GM12873 (cell line): ENCODE measurements at regions not wholly inside any gene's neighbourhood (a gene's known extent, or its start where the extent isn't known, plus 50 kb on each side); places are given as distances from the start of the nearest gene placed in this dataset.

Experiments used
- CTCF ChIP-seq: IDR thresholded peaks from 2 replicates; pipeline ENCODE4 v1.5.1; 2012; ENCODE audit warnings: low read depth, mild to moderate bottlenecking, moderate library complexity, low read length, control low read depth; ENCODE audit not compliant: insufficient read depth; ENCODE audit errors: missing control alignments

- TF ChIP-seq CTCF, result no peak
Observed at GRCh38 chr7:113292105-113292504, 173.8 kb upstream of the SMIM30 start.

- no peak for TF ChIP-seq CTCF
Observed at GRCh38 chr7:113291058-113291457, 172.7 kb upstream of the SMIM30 start.

DNA sequence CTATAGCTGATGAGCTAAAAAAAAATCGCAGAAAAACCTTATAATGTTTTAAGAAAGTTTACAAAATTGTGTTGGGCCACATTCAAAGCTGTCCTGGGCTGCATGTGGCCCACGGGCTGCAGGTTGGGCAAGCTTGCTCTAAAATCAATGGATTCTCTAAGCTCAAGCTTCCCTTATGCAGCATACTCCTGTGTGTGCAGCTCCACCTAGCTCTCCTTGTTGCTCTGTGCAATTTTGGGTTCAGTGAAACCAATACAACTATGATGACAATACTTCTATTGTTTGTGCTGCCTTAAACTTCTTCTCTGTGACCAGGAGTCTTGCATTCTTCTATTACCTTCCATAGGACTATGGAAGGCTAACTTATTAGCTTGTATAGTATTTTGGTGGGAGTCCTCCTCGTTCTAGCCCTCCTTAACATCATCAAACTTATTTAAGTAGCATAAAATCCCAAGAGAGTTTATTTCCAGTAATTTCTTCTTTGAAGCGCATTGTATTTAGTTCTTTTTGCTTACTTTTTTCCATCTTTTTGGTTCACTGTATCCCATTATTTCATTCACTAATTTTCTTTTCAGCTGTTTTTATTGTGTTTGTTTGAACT is 170.9 kb upstream of the SMIM30 start:
- peak; percentile 55 for TF ChIP-seq CTCF

DNA sequence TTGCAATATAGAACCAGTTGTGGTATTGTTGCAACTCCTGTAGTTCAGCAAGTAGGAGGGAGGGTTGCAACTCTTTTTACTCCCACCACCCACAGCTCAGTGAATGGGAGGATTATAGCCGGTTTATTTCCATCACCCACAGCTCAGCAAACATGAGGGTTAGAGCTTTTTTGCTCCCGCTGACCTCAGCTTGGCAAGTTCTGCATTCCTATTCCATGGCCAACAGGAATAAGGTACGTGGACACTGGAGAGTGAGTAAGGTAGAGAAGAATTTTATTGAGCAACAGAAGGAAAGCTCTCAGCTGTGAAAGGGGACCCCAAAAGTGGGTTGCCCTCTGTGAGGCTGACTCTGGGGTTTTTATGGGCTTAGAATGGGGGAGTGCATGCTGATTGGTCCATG is 167.1 kb upstream of the SMIM30 start:
- TF ChIP-seq CTCF, result no peak

DNA sequence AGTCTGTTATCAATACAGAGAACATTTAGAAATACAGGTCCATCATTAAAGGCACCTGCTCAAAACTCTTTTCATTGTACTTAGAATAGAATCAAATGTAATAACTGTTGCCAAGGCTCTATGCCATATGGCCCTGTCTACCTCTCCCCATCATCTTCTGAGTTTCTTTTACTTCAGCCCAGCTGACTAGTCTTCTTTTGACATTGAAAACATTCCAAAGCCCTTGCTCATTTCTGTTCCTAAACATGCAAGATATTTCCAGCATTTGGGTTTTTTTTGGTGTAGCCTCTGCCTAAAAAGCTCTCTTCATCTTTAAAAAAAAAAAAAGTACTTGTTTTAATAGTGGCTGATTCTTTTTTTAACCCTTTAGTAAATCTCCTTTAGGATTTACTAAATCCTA is 165.5 kb upstream of the SMIM30 start:
- TF ChIP-seq CTCF, result no peak

DNA sequence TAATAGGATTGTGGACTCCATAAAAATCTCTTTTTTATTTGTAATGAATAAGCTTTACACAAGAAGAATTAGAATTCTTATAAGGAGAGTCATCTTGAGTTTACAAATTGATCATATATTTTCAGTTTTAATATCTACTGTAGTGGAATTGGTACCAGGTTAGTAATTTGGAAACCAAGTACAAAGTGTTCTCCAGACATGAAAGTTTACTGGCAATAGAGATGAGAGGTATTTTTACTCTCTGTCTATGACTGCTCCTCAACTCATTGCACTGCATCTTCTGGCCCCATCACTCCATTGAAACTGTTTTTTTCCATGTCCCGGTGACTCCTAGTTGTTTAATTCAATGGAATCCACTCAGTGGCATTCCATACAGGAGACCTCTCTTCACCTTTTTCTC is 164.5 kb upstream of the SMIM30 start:
- TF ChIP-seq CTCF, result no peak

DNA sequence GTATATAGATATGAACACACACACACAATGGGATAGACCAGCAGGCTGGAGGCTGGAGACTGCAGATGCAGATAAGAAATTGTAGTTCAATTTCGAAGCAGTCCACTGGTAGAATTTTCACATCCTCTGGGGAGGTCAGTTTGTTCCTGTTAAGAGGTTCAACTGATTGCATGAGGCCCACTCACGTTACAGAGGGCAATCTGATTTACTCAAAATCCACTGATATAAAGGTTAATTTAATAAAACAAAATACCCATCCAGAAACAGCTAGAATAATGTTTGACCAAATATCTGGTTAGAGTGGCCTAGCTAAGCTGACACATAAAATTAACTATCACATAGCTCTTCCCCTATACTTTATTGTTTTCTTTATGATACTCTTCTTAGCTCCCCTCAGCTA is 162.9 kb upstream of the SMIM30 start:
- TF ChIP-seq CTCF, result no peak
